Tibial nerve (tissue), 4 donors: ENCODE measurements at regions not wholly inside any gene's neighbourhood (a gene's known extent, or its start where the extent isn't known, plus 50 kb on each side); places are given as distances from the start of the nearest gene placed in this dataset.
"Not testable (repeated sequence)": the region's sequence is repeated elsewhere in the genome, so short reads cannot be mapped to it uniquely, and the experiment has no call there.

Experiments used
- DNase-seq, 2 donors: peaks; one replicate each; pipeline ENCODE4 v3.0.0-alpha.2; 2019; ENCODE audit warnings: low spot score in 2 of 2
- H3K27ac ChIP-seq, 4 donors: fragments of 200-600 bp; sonication (generic) in 3 of 4; one replicate each; pipeline ENCODE4 v1.5.1; 2017 to 2019; ENCODE audit warnings: mild to moderate bottlenecking in 1 of 4
- H3K27me3 ChIP-seq, 2 donors: fragments of 200-600 bp; sonication (generic) in 1 of 2; one replicate each; pipeline versions ENCODE4 v1.5.1 to v1.6.0; 2017 to 2019
- H3K36me3 ChIP-seq, 3 donors: fragments of 200-600 bp; sonication (generic); one replicate each; pipeline ENCODE4 v1.5.1; 2018 to 2019
- H3K4me1 ChIP-seq, 4 donors: fragments of 200-600 bp; sonication (generic) in 3 of 4; one replicate each; pipeline ENCODE4 v1.5.1; 2017 to 2019
- H3K4me3 ChIP-seq, 4 donors: fragments of 200-600 bp; sonication (generic) in 3 of 4; one replicate each; pipeline ENCODE4 v1.5.1; 2017 to 2019; ENCODE audit warnings: mild to moderate bottlenecking in 1 of 4, moderate library complexity in 1 of 4
- H3K9me3 ChIP-seq, 4 donors: fragments of 200-600 bp; sonication (generic) in 3 of 4; one replicate each; pipeline ENCODE4 v1.5.1; 2017 to 2019
- EP300 ChIP-seq, 2 donors: sonication (generic); formaldehyde crosslinking; IDR thresholded peaks; one replicate each; pipeline ENCODE4 v1.6.1; 2017; ENCODE audit warnings: antibody characterized with exemption in 2 of 2, mild to moderate bottlenecking in 1 of 2
- POLR2A ChIP-seq, 2 donors: fragments of 450-650 bp; IDR thresholded peaks; one replicate each; pipeline ENCODE4 v1.6.1; 2017; ENCODE audit warnings: antibody characterized with exemption in 2 of 2, mild to moderate bottlenecking in 2 of 2, moderate library complexity in 2 of 2
- WGBS, 2 donors: methylation state at CpG; one replicate each; pipeline ENCODE4 v1.1.5; 2018; 5-methylcytosine and 5-hydroxymethylcytosine counted together
- TF ChIP-seq, protein P1 (sequence below), 5 experiments: fragments of 200-600 bp in 3 of 5; fragments of 450-650 bp in 2 of 5; sonication (generic) in 3 of 5; IDR thresholded peaks; one replicate each; pipeline ENCODE4 v1.5.1; 2016 to 2019; ENCODE audit warnings: antibody characterized with exemption in 5 of 5, mild to moderate bottlenecking in 3 of 5, moderate library complexity in 2 of 5

DNA sequence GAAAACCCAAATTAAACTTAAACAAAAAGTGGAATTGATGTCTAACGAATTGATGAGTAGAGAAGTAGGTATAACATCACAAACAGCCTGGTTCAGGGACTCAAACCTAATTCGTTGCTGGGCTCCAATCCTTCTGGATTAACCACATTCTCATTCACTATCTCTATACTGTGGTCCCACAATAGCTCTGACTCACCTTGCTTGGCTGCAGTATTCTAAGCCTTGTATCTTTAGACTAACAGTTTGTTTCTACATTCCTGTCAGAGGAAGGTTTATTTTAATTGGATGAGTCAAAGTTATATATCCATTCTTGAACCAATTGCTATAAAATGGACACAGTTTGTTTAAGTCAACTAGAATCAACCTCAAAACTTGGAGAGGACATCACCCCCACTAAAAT is 530.5 kb upstream of the PTCHD4 start:
- DNase-seq: no peak
- H3K36me3 ChIP-seq: no peaks in the 10 kb centered on the region
- TF ChIP-seq, protein P1, sequence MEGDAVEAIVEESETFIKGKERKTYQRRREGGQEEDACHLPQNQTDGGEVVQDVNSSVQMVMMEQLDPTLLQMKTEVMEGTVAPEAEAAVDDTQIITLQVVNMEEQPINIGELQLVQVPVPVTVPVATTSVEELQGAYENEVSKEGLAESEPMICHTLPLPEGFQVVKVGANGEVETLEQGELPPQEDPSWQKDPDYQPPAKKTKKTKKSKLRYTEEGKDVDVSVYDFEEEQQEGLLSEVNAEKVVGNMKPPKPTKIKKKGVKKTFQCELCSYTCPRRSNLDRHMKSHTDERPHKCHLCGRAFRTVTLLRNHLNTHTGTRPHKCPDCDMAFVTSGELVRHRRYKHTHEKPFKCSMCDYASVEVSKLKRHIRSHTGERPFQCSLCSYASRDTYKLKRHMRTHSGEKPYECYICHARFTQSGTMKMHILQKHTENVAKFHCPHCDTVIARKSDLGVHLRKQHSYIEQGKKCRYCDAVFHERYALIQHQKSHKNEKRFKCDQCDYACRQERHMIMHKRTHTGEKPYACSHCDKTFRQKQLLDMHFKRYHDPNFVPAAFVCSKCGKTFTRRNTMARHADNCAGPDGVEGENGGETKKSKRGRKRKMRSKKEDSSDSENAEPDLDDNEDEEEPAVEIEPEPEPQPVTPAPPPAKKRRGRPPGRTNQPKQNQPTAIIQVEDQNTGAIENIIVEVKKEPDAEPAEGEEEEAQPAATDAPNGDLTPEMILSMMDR (IDR thresholded peaks at IDR 0.05): no peak
- TF ChIP-seq EP300 (IDR thresholded peaks at IDR 0.05) (no peak), POLR2A (IDR thresholded peaks at IDR 0.05) (no peak)
- H3K4me3 ChIP-seq: no peak overlapping the region
- no peaks in the 10 kb centered on the region for H3K4me1 ChIP-seq
- WGBS, 2 donors: 71 to 77% methylated on average over 2 of the region's 2 CpGs
- no peaks in the 10 kb centered on the region for H3K27me3 ChIP-seq
- no peaks in the 10 kb centered on the region for H3K9me3 ChIP-seq
- H3K27ac ChIP-seq: no peak overlapping the region

DNA sequence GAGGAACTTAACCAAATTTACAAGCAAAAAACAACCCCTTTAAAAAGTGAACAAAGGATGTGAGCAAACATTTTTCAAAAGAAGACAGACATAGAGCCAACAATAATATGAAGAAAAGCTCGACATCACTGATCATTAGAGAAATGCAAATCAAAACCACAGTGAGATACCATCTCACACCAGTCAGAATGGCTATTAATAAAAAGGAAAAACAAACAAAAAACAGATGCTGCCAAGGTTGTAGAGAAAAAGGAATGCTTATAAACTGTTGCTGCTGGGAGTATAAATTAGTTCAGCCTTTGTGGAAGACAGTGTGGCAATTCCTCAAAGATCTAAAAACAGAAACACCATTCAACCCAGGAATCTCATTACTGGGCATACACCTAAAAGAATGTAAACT is 527.8 kb upstream of the PTCHD4 start:
- H3K27me3 ChIP-seq, H3K4me1 ChIP-seq, H3K4me3 ChIP-seq, H3K36me3 ChIP-seq, H3K27ac ChIP-seq, H3K9me3 ChIP-seq, DNase-seq: not testable (repeated sequence)
- 30 to 38% methylated on average over 1 of the region's 1 CpG for WGBS, 2 donors

DNA sequence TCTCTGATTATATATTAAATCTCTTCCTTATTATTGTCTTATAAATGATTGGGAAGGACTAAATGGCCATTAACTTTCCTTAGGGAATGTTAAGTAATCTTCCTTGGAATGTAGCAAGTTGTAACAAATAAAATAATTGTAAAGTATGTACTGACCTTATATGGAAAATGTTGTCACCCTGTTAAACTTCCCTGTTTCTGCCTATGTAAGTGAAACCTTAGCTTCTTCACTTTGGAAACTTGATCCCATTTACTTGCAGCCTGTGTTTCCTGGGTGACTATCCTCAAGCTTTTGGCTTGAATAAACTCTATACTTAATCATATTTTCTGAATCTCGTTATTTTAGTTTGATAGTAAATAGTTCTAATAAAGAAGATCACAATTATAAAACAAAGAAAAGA is 519.5 kb upstream of the PTCHD4 start:
- H3K27ac ChIP-seq: no peak overlapping the region
- 85 to 86% methylated on average over 1 of the region's 1 CpG for WGBS, 2 donors
- no peak for DNase-seq
- H3K9me3 ChIP-seq: no peaks in the 10 kb centered on the region
- no peaks in the 10 kb centered on the region for H3K27me3 ChIP-seq
- no peaks in the 10 kb centered on the region for H3K36me3 ChIP-seq
- TF ChIP-seq POLR2A (IDR thresholded peaks at IDR 0.05) (no peak), EP300 (IDR thresholded peaks at IDR 0.05) (no peak)
- TF ChIP-seq, protein P1 (IDR thresholded peaks at IDR 0.05): no peak
- no peak overlapping the region for H3K4me3 ChIP-seq
- H3K4me1 ChIP-seq: no peaks in the 10 kb centered on the region

DNA sequence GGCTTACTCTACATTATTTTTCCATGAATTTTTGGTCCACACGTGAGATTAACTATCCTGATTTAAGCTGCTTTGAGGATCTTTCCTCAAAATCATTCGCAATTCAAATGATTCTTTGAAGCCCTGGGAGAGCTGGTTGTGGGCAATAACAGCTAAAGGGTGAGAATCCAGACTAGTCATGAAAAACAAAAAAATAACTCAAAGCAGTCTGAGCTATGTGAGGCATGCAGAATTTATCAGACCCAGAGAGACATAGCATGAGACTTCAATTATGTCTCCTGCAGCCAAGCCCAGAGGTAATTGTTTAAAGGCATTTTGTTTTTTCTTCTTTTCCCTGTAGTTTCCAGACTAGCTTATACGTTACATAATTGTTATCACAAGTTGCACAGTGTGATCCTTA is 517.3 kb upstream of the PTCHD4 start:
- DNase-seq: no peak
- H3K27ac ChIP-seq: no peak overlapping the region
- no peak overlapping the region for H3K4me3 ChIP-seq
- H3K4me1 ChIP-seq: no peaks in the 10 kb centered on the region
- WGBS, 2 donors: 26 to 31% methylated on average over 3 of the region's 3 CpGs
- H3K27me3 ChIP-seq: no peaks in the 10 kb centered on the region
- no peaks in the 10 kb centered on the region for H3K36me3 ChIP-seq
- no peaks in the 10 kb centered on the region for H3K9me3 ChIP-seq
- TF ChIP-seq EP300 (IDR thresholded peaks at IDR 0.05): no peak

DNA sequence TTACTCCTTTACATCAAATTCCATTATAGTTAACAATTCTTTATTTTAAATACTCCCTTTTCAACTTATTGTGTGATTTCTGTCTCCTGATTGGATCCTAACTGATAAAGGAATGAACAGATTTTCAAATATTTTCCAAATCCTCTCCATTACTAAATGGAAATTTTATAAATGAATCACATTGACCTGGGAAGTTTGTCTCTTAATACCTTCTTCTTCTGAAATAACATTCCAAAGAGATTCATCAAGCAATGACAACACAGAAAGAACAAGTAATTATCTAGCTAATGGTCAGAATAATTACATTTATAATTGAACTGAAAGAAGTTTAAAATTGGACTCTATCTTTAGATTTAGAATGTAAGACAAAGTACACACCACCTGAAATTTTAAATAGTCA is 515.4 kb upstream of the PTCHD4 start:
- Histone ChIP-seq H3K9me3 (no peaks in the 10 kb centered on the region), H3K27me3 (no peaks in the 10 kb centered on the region), H3K36me3 (no peaks in the 10 kb centered on the region), H3K27ac (no peak overlapping the region), H3K4me1 (no peaks in the 10 kb centered on the region), H3K4me3 (no peak overlapping the region)
- DNase-seq: no peak
- TF ChIP-seq, protein P1 (IDR thresholded peaks at IDR 0.05): no peak
- no peak for TF ChIP-seq POLR2A (IDR thresholded peaks at IDR 0.05)
- TF ChIP-seq EP300 (IDR thresholded peaks at IDR 0.05): no peak

DNA sequence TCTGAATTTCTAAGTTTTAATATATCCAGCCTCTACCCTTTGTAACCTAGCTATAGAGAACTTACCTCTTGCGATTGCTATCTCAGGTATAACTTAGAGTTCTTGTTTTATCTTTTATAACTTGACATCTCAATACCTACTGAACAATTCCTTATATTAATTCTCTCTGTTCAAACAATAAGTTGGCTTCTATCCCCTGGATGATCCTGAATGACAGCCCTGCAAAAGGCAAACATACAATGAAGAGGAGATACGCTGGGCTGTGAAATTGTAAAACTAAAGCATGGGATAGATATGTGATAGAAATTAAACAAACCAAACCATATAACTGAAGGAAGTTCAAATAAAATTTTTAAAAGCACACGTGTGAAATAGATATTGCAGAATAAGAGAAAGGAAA is 513.6 kb upstream of the PTCHD4 start:
- no peaks in the 10 kb centered on the region for H3K4me1 ChIP-seq
- TF ChIP-seq POLR2A (IDR thresholded peaks at IDR 0.05) (no peak), EP300 (IDR thresholded peaks at IDR 0.05) (no peak)
- TF ChIP-seq, protein P1 (IDR thresholded peaks at IDR 0.05): no peak
- no peaks in the 10 kb centered on the region for H3K36me3 ChIP-seq
- WGBS, 2 donors: 73 to 75% methylated on average over 3 of the region's 3 CpGs
- no peak for DNase-seq
- H3K27ac ChIP-seq: no peak overlapping the region
- no peak overlapping the region for H3K4me3 ChIP-seq
- H3K27me3 ChIP-seq: no peaks in the 10 kb centered on the region
- H3K9me3 ChIP-seq: no peaks in the 10 kb centered on the region
